ENCODE measurements at regions not wholly inside any gene's neighbourhood (a gene's known extent, or its start where the extent isn't known, plus 50 kb on each side); places are given as distances from the start of the nearest gene placed in this dataset.
"Not testable (repeated sequence)": the region's sequence is repeated elsewhere in the genome, so short reads cannot be mapped to it uniquely, and the experiment has no call there.

DNA sequence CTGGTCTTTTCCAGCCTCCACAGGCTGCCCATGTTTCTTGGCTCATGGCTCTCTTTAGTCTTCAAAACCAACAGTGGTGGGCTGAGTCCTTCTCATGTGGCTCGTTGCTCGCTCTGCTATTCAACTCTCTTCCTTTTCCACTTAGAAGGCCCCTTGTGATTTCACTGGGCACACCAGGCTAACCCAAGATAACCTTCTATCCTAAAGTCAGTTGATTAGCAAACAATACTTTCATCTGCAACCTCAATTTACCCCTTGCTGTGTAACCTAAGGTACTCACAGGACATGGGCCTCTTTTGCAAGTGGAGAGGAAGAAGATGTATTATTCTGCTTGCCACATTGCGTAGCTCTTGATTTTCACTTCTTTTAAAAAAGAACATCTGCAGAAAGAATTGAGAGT is 79.6 kb downstream of the UTRN start:
- CTCF ChIA-PET = no interaction called here
- TF ChIP-seq, protein P1, sequence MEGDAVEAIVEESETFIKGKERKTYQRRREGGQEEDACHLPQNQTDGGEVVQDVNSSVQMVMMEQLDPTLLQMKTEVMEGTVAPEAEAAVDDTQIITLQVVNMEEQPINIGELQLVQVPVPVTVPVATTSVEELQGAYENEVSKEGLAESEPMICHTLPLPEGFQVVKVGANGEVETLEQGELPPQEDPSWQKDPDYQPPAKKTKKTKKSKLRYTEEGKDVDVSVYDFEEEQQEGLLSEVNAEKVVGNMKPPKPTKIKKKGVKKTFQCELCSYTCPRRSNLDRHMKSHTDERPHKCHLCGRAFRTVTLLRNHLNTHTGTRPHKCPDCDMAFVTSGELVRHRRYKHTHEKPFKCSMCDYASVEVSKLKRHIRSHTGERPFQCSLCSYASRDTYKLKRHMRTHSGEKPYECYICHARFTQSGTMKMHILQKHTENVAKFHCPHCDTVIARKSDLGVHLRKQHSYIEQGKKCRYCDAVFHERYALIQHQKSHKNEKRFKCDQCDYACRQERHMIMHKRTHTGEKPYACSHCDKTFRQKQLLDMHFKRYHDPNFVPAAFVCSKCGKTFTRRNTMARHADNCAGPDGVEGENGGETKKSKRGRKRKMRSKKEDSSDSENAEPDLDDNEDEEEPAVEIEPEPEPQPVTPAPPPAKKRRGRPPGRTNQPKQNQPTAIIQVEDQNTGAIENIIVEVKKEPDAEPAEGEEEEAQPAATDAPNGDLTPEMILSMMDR (IDR thresholded peaks at IDR 0.05; ENCODE audit: low read depth, low read length) = no peak
- no peak overlapping the region for H3K4me3 ChIP-seq (ENCODE audit: low read depth, low read length)
- no peak for DNase-seq (ENCODE audit: low read depth, low spot score)
- H3K27ac ChIP-seq (ENCODE audit: low read depth, low read length) = no peak overlapping the region
- POLR2A ChIA-PET = no interaction called here
- H3K9me3 ChIP-seq (ENCODE audit: control insufficient read depth, insufficient read depth, low read length) = no peaks in the 10 kb centered on the region
- H3K27me3 ChIP-seq (ENCODE audit: control insufficient read depth, insufficient read depth, low read length) = no peaks in the 10 kb centered on the region

DNA sequence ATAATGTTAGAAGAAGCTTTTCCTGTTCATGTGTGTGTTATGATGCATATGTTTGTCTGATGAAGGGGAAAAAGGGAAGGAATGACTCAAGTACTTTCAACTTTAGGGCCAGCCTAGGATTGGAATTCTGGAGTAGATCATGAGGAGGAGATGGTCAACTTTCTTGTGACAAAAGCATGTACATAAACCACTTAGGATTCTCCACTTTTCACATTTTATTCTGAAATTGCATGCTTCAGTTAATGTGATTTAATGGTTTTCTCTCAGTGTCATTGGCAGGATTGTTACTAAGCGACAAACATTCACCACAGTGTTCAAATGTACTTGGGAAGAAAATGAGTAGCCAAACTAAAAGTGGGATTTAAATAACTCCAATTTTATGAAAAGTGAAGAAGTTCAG is 80.1 kb downstream of the UTRN start:
- ChIA-PET CTCF (no interaction called here), POLR2A (no interaction called here)
- TF ChIP-seq, protein P1 (IDR thresholded peaks at IDR 0.05; ENCODE audit: low read depth, low read length) = no peak
- Histone ChIP-seq H3K27me3 (ENCODE audit: control insufficient read depth, insufficient read depth, low read length) (no peaks in the 10 kb centered on the region), H3K4me3 (ENCODE audit: low read depth, low read length) (no peak overlapping the region), H3K27ac (ENCODE audit: low read depth, low read length) (no peak overlapping the region), H3K9me3 (ENCODE audit: control insufficient read depth, insufficient read depth, low read length) (no peaks in the 10 kb centered on the region)
- DNase-seq (ENCODE audit: low read depth, low spot score) = no peak

DNA sequence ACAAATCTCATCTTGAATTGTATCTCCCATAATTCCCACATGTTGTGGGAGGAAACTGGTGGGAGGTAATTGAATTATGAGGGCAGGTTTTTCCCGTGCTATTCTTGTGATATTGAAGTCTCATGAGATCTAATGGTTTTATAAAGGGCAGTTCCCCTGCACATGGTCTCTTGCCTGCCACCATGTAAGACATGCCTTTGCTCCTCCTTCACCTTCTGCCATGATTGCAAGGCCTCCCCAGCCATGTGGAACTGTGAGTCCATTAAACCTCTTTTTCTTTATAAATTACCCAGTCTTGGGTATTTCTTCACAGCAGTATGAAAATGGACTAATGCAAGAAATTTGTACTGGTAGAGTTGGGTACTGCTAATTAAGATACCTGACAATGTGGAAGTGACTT is 84.6 kb downstream of the UTRN start:
- H3K27ac ChIP-seq (ENCODE audit: low read depth, low read length); H3K4me3 ChIP-seq (ENCODE audit: low read depth, low read length); DNase-seq (ENCODE audit: low read depth, low spot score); POLR2A ChIA-PET; CTCF ChIA-PET; H3K27me3 ChIP-seq (ENCODE audit: control insufficient read depth, insufficient read depth, low read length); H3K9me3 ChIP-seq (ENCODE audit: control insufficient read depth, insufficient read depth, low read length): not testable (repeated sequence)

DNA sequence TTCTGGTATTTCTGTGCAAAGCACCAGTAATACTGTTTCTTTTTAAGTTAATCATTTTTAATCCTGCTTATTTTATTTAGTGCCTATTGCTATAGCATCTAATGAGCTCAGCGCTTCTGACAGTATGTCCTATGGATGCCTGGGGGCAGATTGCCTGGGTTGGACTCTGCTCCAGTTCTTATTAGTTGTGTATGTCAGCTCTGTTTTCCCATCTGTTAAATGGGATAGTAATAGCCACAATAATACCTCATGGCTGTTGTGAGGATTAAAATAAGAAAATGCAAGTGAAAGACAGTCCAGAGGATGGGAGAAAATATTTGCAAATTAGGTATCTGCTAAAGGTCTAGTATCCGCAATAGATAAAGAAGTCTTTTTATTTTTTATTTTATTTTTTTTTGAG is 87.0 kb downstream of the UTRN start:
- no peaks in the 10 kb centered on the region for H3K9me3 ChIP-seq (ENCODE audit: control insufficient read depth, insufficient read depth, low read length)
- DNase-seq (ENCODE audit: low read depth, low spot score) = no peak
- TF ChIP-seq, protein P1 (IDR thresholded peaks at IDR 0.05; ENCODE audit: low read depth, low read length) = no peak
- CTCF ChIA-PET = no interaction called here
- H3K27me3 ChIP-seq (ENCODE audit: control insufficient read depth, insufficient read depth, low read length) = no peaks in the 10 kb centered on the region
- H3K27ac ChIP-seq (ENCODE audit: low read depth, low read length) = no peak overlapping the region
- POLR2A ChIA-PET = no interaction called here
- no peak overlapping the region for H3K4me3 ChIP-seq (ENCODE audit: low read depth, low read length)

DNA sequence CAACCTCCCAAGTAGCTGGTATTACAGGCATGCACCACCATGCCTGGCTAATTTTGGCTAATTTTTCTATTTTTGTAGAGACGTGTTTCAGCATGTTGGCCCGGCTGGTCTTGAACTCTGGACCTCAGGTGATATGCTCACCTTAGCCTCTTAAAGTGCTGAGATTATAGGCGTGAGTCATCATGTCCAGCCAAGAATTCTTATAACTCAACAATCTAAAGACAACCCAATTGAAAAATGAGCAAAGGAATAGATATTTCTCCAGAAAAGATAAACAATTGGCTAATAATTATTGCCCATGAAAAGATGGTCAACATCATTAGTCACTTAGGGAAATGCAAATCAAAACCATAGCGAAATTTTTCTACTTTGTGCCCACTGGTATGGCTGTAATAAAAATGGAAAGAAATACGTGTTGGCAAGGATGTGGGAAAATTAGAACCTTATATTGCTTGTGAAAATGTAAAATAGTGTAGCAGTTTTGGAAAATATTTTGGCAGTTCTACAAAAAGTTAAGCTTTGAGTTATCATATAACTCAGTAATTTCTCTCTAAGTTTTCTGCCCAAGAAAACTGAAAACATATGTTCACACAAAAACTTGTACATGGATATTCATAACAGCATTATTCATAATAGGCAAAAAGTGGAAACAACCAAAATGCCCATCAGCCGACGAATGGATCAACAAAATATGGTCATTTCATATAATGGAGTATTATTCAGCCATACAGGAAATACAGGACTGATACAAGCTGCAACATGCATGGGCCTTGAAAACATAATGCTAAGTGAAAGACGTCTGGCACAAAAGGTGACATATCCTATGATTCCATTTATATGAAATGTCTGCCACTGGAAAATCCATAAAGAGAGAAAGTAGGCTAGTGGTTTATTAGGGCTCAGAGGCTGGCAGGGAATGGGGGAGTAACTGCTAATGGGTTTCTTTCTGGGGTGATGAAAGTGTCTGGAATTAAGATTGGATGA is 87.8 kb downstream of the UTRN start:
- Histone ChIP-seq H3K27me3 (ENCODE audit: control insufficient read depth, insufficient read depth, low read length) (no peaks in the 10 kb centered on the region), H3K9me3 (ENCODE audit: control insufficient read depth, insufficient read depth, low read length) (no peaks in the 10 kb centered on the region), H3K27ac (ENCODE audit: low read depth, low read length) (no peak overlapping the region), H3K4me3 (ENCODE audit: low read depth, low read length) (no peak overlapping the region)
- TF ChIP-seq, protein P1 (IDR thresholded peaks at IDR 0.05; ENCODE audit: low read depth, low read length) = no peak
- no peak for DNase-seq (ENCODE audit: low read depth, low spot score)
- CTCF ChIA-PET = no interaction called here
- POLR2A ChIA-PET = no interaction called here

DNA sequence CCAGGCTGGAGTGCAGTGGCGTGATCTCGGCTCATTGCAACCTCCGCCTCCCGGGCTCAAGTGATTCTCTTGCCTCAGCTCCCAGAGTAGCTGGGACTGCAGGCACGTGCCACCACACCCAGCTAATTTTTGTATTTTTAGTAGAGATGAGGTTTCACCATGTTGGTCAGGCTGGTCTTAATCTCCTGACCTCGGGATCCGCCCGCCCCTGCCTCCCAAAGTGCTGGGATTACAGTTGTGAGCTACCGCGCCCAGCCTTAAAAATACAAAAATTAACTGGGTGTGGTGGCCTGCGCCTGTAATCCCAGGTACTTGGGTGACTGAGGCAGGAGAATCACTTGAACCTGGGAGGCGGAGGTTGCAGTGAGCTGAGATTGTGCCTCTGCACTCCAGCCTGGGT is 89.4 kb downstream of the UTRN start:
- DNase-seq (ENCODE audit: low read depth, low spot score); H3K4me3 ChIP-seq (ENCODE audit: low read depth, low read length); H3K9me3 ChIP-seq (ENCODE audit: control insufficient read depth, insufficient read depth, low read length); H3K27ac ChIP-seq (ENCODE audit: low read depth, low read length); H3K27me3 ChIP-seq (ENCODE audit: control insufficient read depth, insufficient read depth, low read length): not testable (repeated sequence)
- ChIA-PET POLR2A (interaction anchor here (0.7 kb wide), 1 partner anchor 925 kb away, joined by 5 read pairs; no protein-coding TSS in a partner anchor), CTCF (interaction anchor here (0.5 to 1.0 kb wide), 2 partner anchors 18 to 312 kb away, joined by 3 read pairs; no protein-coding TSS in a partner anchor)

Measured in AG04450 (cell line).